GM19455 (cell line): ENCODE measurements at regions not wholly inside any gene's neighbourhood (a gene's known extent, or its start where the extent isn't known, plus 50 kb on each side); places are given as distances from the start of the nearest gene placed in this dataset.
"Not testable (repeated sequence)": the region's sequence is repeated elsewhere in the genome, so short reads cannot be mapped to it uniquely, and the experiment has no call there.

Experiments used
- ATAC-seq: cut with Tn5 transposase; IDR thresholded peaks from one replicate; pipeline ENCODE4 v1.9.1; 2021; ENCODE audit not compliant: unreplicated experiment

- ATAC-seq, result no peak
Observed at GRCh38 chr14:96683562-96684289, 113.5 kb upstream of the VRK1 start.

GRCh38 chr14:96686126-96686525 is 111.1 kb upstream of the VRK1 start:
- ATAC-seq, result no peak

- ATAC-seq, result no peak
Observed at GRCh38 chr14:96688629-96689028, 108.6 kb upstream of the VRK1 start.

GRCh38 chr14:96690713-96691383 is 106.3 kb upstream of the VRK1 start:
- ATAC-seq, result no peak

- ATAC-seq, result no peak
Observed at GRCh38 chr14:96693252-96693820, 103.8 kb upstream of the VRK1 start.

GRCh38 chr14:96693987-96694386 is 103.2 kb upstream of the VRK1 start:
- ATAC-seq, result no peak

GRCh38 chr14:96698960-96699539 is 98.1 kb upstream of the VRK1 start:
- no peak for ATAC-seq

- no peak for ATAC-seq
Observed at GRCh38 chr14:96699666-96700065, 97.5 kb upstream of the VRK1 start.

- ATAC-seq, result no peak
Observed at GRCh38 chr14:96702831-96703230, 94.4 kb upstream of the VRK1 start.

- ATAC-seq, result no peak
Observed at GRCh38 chr14:96705422-96706092, 91.6 kb upstream of the VRK1 start.

GRCh38 chr14:96706893-96707292 is 90.3 kb upstream of the VRK1 start:
- no peak for ATAC-seq

GRCh38 chr14:96710060-96710666 is 87.0 kb upstream of the VRK1 start:
- ATAC-seq, result peak; percentile 63

- no peak for ATAC-seq
Observed at GRCh38 chr14:96711559-96712267, 85.5 kb upstream of the VRK1 start.

GRCh38 chr14:96713426-96713825 is 83.8 kb upstream of the VRK1 start:
- no peak for ATAC-seq

GRCh38 chr14:96714537-96714936 is 82.6 kb upstream of the VRK1 start:
- not testable (repeated sequence) for ATAC-seq

- no peak for ATAC-seq
Observed at GRCh38 chr14:96717116-96717515, 80.1 kb upstream of the VRK1 start.

- ATAC-seq, result no peak
Observed at GRCh38 chr14:96718407-96718806, 78.8 kb upstream of the VRK1 start.

GRCh38 chr14:96720702-96721101 is 76.5 kb upstream of the VRK1 start:
- not testable (repeated sequence) for ATAC-seq

- ATAC-seq, result no peak
Observed at GRCh38 chr14:96722736-96723135, 74.4 kb upstream of the VRK1 start.

GRCh38 chr14:96723946-96724345 is 73.2 kb upstream of the VRK1 start:
- no peak for ATAC-seq
